Testis (tissue), 2 donors: ENCODE measurements at regions not wholly inside any gene's neighbourhood (a gene's known extent, or its start where the extent isn't known, plus 50 kb on each side); places are given as distances from the start of the nearest gene placed in this dataset.

ENCODE experiments used
- DNase-seq: peaks from one replicate; pipeline ENCODE4 v3.0.0-alpha.2; 2019
- H3K27ac ChIP-seq, 2 donors: fragments of 200-600 bp; sonication (generic); one replicate each; pipeline ENCODE4 v1.5.1; 2019
- H3K27me3 ChIP-seq: fragments of 200-600 bp; sonication (generic); one replicate; pipeline ENCODE4 v1.5.1; 2019
- H3K36me3 ChIP-seq: fragments of 200-600 bp; sonication (generic); one replicate; pipeline ENCODE4 v1.5.1; 2017; ENCODE audit warnings: low read depth; ENCODE audit errors: missing control alignments
- H3K4me1 ChIP-seq: fragments of 200-600 bp; sonication (generic); one replicate; pipeline ENCODE4 v1.5.1; 2019
- H3K4me3 ChIP-seq, 2 donors: fragments of 200-600 bp; sonication (generic); one replicate each; pipeline ENCODE4 v1.5.1; 2017 to 2019
- H3K9me3 ChIP-seq: fragments of 200-600 bp; sonication (generic); one replicate; pipeline ENCODE4 v1.5.1; 2017
- POLR2A ChIP-seq: fragments of 450-650 bp; IDR thresholded peaks from one replicate; pipeline ENCODE4 v1.6.1; 2017; ENCODE audit warnings: antibody characterized with exemption, mild to moderate bottlenecking, moderate library complexity
- WGBS, 2 donors: methylation state at CpG; one replicate each; pipeline ENCODE4 v1.1.5; 2018; 5-methylcytosine and 5-hydroxymethylcytosine counted together
- intact Hi-C: fragments of 100-400 bp; cut with DNase I; formaldehyde crosslinking; loops from one replicate; pipeline ENCODE4 v1.15.1; 2023; ENCODE audit warnings: low total_unique reads
- TF ChIP-seq, protein P1 (sequence below), 3 experiments: fragments of 450-650 bp in 2 of 3; fragments of 200-600 bp in 1 of 3; sonication (generic) in 1 of 3; IDR thresholded peaks; one replicate each; pipeline ENCODE4 v1.5.1; 2016 to 2019; ENCODE audit warnings: antibody characterized with exemption in 3 of 3, mild to moderate bottlenecking in 2 of 3, moderate library complexity in 1 of 3

DNA sequence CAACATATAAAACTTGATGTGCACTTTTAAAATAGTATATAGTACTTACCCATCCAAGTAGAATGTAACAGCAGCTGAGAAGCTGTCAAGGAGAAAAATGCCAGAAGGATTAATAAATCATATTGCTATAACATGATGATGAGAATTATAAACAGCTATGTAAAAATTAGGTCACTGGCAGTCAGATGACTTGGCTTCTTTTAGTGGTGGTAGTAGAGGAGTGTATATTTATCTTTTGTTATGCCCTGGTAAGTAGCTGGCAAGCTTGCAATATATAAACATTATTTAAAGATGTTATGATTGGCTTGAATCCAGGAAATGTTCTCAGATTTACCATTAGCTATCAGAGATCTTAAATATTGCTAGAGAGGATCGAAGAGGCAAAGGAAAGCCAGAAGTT is 471.0 kb upstream of the MGAT4C start:
- no peak overlapping the region for H3K27ac ChIP-seq
- TF ChIP-seq, protein P1, sequence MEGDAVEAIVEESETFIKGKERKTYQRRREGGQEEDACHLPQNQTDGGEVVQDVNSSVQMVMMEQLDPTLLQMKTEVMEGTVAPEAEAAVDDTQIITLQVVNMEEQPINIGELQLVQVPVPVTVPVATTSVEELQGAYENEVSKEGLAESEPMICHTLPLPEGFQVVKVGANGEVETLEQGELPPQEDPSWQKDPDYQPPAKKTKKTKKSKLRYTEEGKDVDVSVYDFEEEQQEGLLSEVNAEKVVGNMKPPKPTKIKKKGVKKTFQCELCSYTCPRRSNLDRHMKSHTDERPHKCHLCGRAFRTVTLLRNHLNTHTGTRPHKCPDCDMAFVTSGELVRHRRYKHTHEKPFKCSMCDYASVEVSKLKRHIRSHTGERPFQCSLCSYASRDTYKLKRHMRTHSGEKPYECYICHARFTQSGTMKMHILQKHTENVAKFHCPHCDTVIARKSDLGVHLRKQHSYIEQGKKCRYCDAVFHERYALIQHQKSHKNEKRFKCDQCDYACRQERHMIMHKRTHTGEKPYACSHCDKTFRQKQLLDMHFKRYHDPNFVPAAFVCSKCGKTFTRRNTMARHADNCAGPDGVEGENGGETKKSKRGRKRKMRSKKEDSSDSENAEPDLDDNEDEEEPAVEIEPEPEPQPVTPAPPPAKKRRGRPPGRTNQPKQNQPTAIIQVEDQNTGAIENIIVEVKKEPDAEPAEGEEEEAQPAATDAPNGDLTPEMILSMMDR (IDR thresholded peaks at IDR 0.05): no peak
- no peak for TF ChIP-seq POLR2A
- no peaks in the 10 kb centered on the region for H3K9me3 ChIP-seq
- H3K27me3 ChIP-seq: no peaks in the 10 kb centered on the region
- 68 to 69% methylated on average over 1 of the region's 1 CpG for WGBS, 2 donors
- intact Hi-C loops: no loop called here
- no peak for DNase-seq
- no peaks in the 10 kb centered on the region for H3K36me3 ChIP-seq
- H3K4me3 ChIP-seq: no peak overlapping the region
- H3K4me1 ChIP-seq: no peaks in the 10 kb centered on the region

DNA sequence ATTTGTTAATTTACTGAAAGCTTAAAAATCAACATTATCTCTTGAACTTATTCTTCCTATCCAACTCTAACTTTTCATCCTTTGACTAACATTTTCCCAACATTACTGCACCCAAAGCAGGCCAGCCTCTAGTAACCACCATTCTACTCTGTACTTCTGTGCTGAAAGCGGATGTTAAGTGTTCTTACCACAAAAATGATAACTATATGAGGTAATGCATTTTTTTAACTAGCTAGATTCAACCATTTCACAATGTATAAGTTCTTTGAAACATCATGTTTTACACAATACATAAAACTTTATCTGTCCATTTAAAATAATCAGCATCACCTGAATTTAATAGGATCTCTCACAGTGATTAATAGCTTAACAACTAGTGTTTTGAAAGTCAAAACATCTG is 468.5 kb upstream of the MGAT4C start:
- H3K9me3 ChIP-seq: no peaks in the 10 kb centered on the region
- H3K27ac ChIP-seq: no peak overlapping the region
- no peak for DNase-seq
- intact Hi-C loops: no loop called here
- no peak overlapping the region for H3K4me3 ChIP-seq
- WGBS, 2 donors: 84 to 94% methylated on average over 1 of the region's 1 CpG
- TF ChIP-seq, protein P1 (IDR thresholded peaks at IDR 0.05): no peak
- TF ChIP-seq POLR2A: no peak
- H3K4me1 ChIP-seq: no peaks in the 10 kb centered on the region
- H3K27me3 ChIP-seq: no peaks in the 10 kb centered on the region
- H3K36me3 ChIP-seq: no peaks in the 10 kb centered on the region

DNA sequence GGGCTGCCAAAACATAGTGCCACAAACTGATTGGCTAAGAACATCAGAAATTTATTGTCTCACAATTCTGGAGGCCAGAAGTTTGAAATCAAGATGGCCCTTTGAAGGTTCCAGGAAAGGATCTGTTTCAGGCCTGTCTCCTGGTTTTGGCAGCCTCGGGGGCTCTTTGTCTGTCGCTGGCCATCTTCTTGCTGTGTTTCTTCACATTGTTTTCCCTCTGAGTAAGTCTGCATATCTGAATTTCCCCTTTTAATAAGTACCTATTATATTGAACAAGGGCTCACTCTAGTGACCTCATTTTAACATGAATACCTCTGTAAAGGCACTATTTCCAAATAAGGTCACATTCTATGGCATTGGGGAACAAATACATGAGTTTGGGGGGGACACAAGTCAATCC is 467.1 kb upstream of the MGAT4C start:
- intact Hi-C loops: no loop called here
- H3K27me3 ChIP-seq: no peaks in the 10 kb centered on the region
- TF ChIP-seq POLR2A: no peak
- TF ChIP-seq, protein P1 (IDR thresholded peaks at IDR 0.05): no peak
- H3K4me1 ChIP-seq: no peaks in the 10 kb centered on the region
- no peaks in the 10 kb centered on the region for H3K36me3 ChIP-seq
- DNase-seq: no peak
- H3K9me3 ChIP-seq: no peaks in the 10 kb centered on the region
- WGBS, 2 donors: 87 to 89% methylated on average over 2 of the region's 2 CpGs
- no peak overlapping the region for H3K4me3 ChIP-seq
- H3K27ac ChIP-seq: no peak overlapping the region

DNA sequence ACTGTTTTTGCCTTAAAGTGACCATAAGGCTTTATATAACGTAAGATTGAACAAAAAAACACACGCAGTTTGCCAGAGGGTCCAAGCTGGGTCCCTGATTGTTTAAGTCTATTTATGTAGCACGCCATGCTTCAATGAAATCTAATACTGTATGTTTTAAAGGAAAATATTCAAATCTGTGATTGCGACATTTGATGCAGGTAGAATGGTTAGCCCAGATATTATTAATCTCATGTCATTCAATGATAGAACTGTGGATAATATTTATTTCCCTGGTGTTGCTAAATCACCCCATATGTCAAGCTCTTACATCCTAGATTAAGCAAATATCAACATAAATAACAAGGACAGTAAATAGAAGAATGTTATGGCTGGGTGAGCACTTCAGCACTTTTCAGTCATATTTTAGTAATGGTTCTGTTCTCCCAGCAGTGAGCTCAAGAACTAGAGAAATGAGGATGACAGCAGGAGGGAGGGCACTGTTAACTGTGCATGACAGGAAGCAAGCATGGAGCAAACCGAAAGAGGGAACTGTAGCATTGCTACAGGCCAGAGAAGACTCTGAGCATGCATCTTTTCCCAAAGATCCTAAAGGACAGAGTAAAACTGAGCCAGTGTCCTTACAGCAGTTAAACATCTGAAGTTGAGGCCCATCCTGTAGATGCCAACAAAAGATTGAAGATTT is 465.7 kb upstream of the MGAT4C start:
- 89 to 91% methylated on average over 5 of the region's 5 CpGs for WGBS, 2 donors
- no peak overlapping the region for H3K4me3 ChIP-seq
- TF ChIP-seq POLR2A: no peak
- TF ChIP-seq, protein P1 (IDR thresholded peaks at IDR 0.05): no peak
- no peaks in the 10 kb centered on the region for H3K4me1 ChIP-seq
- intact Hi-C loops: no loop called here
- H3K9me3 ChIP-seq: no peaks in the 10 kb centered on the region
- H3K27ac ChIP-seq: no peak overlapping the region
- DNase-seq: no peak
- no peaks in the 10 kb centered on the region for H3K36me3 ChIP-seq
- H3K27me3 ChIP-seq: no peaks in the 10 kb centered on the region

DNA sequence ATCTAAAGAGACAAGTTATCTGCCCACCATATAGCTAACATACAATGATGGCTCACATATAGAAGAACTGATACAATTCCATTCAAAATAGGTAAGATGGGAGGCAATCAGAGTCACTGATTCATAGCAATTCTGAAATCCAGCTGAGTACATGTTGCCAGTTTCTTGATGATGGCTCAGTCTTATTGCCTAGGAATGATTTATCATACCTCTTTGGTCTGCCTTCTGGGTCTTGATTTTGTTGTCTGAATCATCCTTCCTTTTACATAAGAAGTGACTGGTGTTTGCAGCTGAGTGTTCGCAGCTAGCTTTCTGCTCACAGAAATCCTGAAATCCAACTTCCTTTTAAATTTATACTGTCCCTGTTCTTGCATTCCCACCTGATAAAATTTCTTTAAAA is 463.2 kb upstream of the MGAT4C start:
- Histone ChIP-seq H3K4me1 (no peaks in the 10 kb centered on the region), H3K9me3 (no peaks in the 10 kb centered on the region), H3K36me3 (no peaks in the 10 kb centered on the region), H3K27me3 (no peaks in the 10 kb centered on the region), H3K27ac (no peak overlapping the region), H3K4me3 (no peak overlapping the region)
- 96 to 97% methylated on average over 1 of the region's 1 CpG for WGBS, 2 donors
- intact Hi-C loops: no loop called here
- no peak for DNase-seq
- no peak for TF ChIP-seq POLR2A
- TF ChIP-seq, protein P1 (IDR thresholded peaks at IDR 0.05): no peak
